Progenitor cell of endocrine pancreas (in vitro differentiated cells): ENCODE measurements at regions not wholly inside any gene's neighbourhood (a gene's known extent, or its start where the extent isn't known, plus 50 kb on each side); places are given as distances from the start of the nearest gene placed in this dataset.

Experiments
- DNase-seq: peaks from one replicate; pipeline ENCODE4 v3.0.0; 2021; ENCODE audit warnings: low spot score; ENCODE audit not compliant: unreplicated experiment
- H3K27ac Mint-ChIP-seq: 2 replicates; pipeline ENCODE4 v1.8.0; 2021; ENCODE audit warnings: mild to moderate bottlenecking, moderate library complexity, mixed read lengths
- H3K27me3 Mint-ChIP-seq: 2 replicates; pipeline ENCODE4 v1.8.0; 2021; ENCODE audit warnings: mixed read lengths
- H3K36me3 Mint-ChIP-seq: 2 replicates; pipeline ENCODE4 v1.8.0; 2022; ENCODE audit warnings: mixed read lengths; ENCODE audit not compliant: insufficient read depth
- H3K4me1 Mint-ChIP-seq: 2 replicates; pipeline ENCODE4 v1.8.0; 2021; ENCODE audit warnings: low read depth, mixed read lengths
- H3K4me3 Mint-ChIP-seq: 2 replicates; pipeline ENCODE4 v1.8.0; 2021; ENCODE audit warnings: low read depth, mild to moderate bottlenecking, moderate library complexity, mixed read lengths
- H3K9me3 Mint-ChIP-seq: 2 replicates; pipeline ENCODE4 v1.8.0; 2021; ENCODE audit warnings: low read depth, mixed read lengths
- TF ChIP-seq, protein P1 (sequence below): fragments of 200-600 bp; sonication (generic); IDR thresholded peaks from one replicate; pipeline ENCODE4 v1.5.0; 2021; ENCODE audit warnings: antibody characterized with exemption, mild to moderate bottlenecking; ENCODE audit not compliant: unreplicated experiment

DNA sequence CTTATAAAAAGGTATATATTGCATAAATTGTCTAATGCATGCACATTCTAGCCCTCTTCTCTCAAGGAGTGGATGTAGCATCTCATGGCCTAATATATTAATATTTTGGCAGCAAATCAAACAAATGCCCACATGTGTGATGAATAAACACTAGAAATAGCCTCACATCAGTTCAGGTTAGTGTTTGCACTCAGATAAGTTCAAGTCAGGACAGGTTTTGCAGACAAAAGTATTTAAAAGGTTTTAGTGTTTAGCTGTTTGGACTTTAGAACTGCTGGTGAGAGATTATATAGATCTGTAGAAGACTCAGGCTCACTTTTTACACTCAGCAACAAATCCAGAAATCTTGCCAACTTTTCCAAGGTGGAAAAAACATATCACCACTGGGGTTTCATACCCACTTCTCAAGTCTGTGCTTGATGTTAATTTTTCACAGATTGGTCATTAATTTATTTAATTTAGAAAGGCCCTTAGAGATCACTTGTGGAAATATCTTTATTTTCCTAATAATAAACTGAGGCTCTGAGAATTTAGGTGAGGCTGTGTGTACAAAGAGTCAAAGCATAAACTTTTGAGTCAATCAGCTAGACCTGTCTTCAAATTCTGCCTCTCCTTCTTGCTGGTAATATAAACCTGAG is 362.6 kb downstream of the GASK1B start:
- Mint-ChIP-seq H3K4me1 (peaks cover 28% of the 10 kb centered on the region), H3K9me3 (peaks cover 14% of the 10 kb centered on the region), H3K4me3 (peak overlapping the region; percentile 35), H3K36me3 (peaks cover 6% of the 10 kb centered on the region), H3K27me3 (no peaks in the 10 kb centered on the region), H3K27ac (peak overlapping the region; percentile 95)
- DNase-seq: no peak
- TF ChIP-seq, protein P1, sequence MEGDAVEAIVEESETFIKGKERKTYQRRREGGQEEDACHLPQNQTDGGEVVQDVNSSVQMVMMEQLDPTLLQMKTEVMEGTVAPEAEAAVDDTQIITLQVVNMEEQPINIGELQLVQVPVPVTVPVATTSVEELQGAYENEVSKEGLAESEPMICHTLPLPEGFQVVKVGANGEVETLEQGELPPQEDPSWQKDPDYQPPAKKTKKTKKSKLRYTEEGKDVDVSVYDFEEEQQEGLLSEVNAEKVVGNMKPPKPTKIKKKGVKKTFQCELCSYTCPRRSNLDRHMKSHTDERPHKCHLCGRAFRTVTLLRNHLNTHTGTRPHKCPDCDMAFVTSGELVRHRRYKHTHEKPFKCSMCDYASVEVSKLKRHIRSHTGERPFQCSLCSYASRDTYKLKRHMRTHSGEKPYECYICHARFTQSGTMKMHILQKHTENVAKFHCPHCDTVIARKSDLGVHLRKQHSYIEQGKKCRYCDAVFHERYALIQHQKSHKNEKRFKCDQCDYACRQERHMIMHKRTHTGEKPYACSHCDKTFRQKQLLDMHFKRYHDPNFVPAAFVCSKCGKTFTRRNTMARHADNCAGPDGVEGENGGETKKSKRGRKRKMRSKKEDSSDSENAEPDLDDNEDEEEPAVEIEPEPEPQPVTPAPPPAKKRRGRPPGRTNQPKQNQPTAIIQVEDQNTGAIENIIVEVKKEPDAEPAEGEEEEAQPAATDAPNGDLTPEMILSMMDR: no peak

DNA sequence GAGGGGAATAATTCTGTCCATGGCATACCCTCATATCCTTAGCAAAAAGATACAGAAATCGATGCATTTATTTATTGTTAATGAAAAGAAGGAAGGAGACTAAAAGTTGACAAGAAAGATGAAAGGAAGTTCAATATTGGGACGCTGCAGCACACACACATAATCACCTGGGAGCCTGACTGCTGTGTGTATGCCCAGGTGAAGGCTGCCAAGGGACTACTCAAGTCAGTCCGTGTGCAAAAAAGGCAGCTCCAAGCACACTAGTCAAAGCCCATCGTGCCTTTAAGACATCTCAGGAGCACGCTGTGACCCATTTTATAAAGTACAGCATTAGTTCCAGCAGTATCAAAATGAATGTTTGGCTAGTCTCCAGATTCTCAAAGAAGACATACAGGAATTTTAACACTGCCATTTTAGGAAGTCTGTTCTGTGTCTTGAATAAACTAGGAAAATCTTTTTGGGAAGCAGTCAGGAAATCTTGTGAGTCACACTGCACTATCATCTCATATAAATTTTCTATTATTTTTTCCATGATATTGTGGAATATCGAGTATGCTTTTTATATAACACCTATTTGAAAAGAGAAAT is 363.9 kb downstream of the GASK1B start:
- Mint-ChIP-seq H3K27me3 (no peaks in the 10 kb centered on the region), H3K27ac (no peak overlapping the region), H3K36me3 (peaks cover 6% of the 10 kb centered on the region), H3K4me1 (peaks cover 38% of the 10 kb centered on the region), H3K4me3 (no peak overlapping the region), H3K9me3 (peaks cover 14% of the 10 kb centered on the region)
- no peak for DNase-seq
- TF ChIP-seq, protein P1: no peak

DNA sequence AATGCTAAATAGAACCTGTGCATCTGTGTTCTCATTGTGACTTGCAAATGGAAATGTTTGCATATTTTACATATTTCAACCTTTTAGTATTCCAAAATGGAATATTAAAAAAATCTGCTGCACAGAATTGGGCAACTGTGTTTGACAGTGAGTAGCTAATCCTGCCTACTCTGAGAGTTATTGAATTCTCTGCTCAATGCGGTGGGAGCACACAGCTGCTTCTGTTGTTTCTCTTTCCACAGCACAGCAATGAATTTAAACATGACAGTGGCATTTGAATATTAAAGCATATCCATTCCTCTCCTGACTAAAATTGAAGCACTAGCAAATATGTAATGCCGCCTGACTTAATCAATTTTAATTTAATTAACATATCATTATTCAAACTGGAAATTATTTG is 366.6 kb downstream of the GASK1B start:
- Mint-ChIP-seq H3K36me3 (peaks cover 2% of the 10 kb centered on the region), H3K9me3 (peaks cover 11% of the 10 kb centered on the region), H3K4me1 (peaks cover 40% of the 10 kb centered on the region), H3K4me3 (no peak overlapping the region), H3K27ac (no peak overlapping the region), H3K27me3 (no peaks in the 10 kb centered on the region)
- TF ChIP-seq, protein P1: no peak
- no peak for DNase-seq

DNA sequence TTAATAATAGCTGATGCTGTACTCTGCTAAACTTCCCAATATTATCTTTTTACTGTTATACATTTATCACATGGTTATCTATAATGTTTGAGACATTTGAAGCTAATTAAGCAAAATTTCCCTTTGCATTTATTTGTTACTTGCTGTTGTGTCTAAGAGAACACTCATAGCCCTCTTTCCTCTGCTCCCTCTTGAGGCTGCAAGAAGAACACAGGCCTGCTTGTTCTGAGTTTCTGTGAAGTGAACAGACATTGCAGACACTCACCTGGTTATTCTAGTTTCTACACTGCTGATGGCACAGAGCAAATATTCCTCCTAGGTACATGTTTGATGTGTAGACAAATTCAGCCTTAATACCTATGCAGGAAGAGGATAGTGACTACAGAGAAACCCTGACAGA is 367.8 kb downstream of the GASK1B start:
- Mint-ChIP-seq H3K4me1 (peaks cover 28% of the 10 kb centered on the region), H3K27ac (peak overlapping the region; percentile 60), H3K27me3 (no peaks in the 10 kb centered on the region), H3K4me3 (no peak overlapping the region), H3K9me3 (peaks cover 15% of the 10 kb centered on the region), H3K36me3 (peaks cover 2% of the 10 kb centered on the region)
- TF ChIP-seq, protein P1: peak; percentile 57
- no peak for DNase-seq

DNA sequence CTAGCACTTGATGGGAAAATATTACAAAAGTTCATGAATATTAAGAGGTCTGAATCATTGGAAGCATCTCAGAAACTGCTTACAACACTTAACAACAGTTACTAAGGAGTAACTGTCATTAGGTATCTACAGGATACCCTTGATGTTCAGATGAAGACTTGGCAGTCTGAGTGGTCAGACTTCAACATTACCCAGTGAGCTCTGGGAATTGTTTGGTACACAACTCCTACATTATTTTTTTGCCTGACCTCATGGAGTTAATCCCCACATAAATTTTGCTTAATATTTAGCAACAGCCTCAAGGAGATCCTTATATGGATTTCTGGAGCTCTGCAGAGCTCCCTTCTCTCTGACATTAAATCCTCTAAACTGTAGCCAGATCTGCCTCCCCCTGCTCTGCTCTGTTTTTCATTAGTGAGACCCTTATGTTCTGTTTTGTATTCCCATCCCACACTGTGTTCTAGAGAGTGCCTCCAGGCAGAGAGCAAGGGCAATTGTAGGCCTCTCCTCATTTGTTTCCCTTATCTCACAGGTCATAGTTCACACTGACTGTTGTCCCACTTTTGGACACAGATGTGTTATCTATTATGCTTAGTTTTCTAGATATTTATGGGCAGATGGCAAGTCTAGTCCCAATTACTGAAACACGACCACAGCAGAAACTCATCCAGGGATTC is 368.8 kb downstream of the GASK1B start:
- Mint-ChIP-seq H3K4me1 (peaks cover 21% of the 10 kb centered on the region), H3K36me3 (peaks cover 2% of the 10 kb centered on the region)

More for the DNA sequence above, 368.8 kb downstream of the GASK1B start:
- H3K27me3 Mint-ChIP-seq: no peaks in the 10 kb centered on the region
- peak overlapping the region; percentile 73 for H3K27ac Mint-ChIP-seq
- peaks cover 17% of the 10 kb centered on the region for H3K9me3 Mint-ChIP-seq
- TF ChIP-seq, protein P1: no peak
- no peak for DNase-seq
- H3K4me3 Mint-ChIP-seq: no peak overlapping the region
